GM12874 (cell line): ENCODE measurements at regions not wholly inside any gene's neighbourhood (a gene's known extent, or its start where the extent isn't known, plus 50 kb on each side); places are given as distances from the start of the nearest gene placed in this dataset.

ENCODE experiments used
- TF ChIP-seq, protein P1 (sequence below): IDR thresholded peaks from 2 replicates; pipeline ENCODE4 v1.5.1; 2011; ENCODE audit warnings: low read depth, mild to moderate bottlenecking, control low read depth, low read length, moderate library complexity; ENCODE audit not compliant: insufficient read depth

DNA sequence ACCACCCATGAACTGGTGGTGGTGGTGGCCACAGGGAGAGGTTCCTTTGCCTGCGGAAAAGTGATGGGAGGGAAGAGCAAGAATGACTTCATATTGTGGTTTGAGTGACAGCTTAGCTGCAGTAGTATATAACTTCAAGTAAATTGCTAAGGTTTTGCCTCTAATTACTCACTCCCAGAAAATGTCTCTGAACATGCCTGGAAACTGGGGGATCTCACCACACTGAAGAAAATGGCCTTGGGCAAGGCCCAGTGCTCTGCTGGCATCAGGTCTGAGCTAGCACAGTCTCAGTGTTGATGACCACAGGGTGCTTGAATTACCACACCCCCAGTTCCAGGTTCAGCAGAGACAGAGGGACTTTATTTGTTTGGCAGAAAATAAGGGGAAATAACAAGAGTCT, 2085.4 kb downstream of the ARAP2 start:
- TF ChIP-seq, protein P1, sequence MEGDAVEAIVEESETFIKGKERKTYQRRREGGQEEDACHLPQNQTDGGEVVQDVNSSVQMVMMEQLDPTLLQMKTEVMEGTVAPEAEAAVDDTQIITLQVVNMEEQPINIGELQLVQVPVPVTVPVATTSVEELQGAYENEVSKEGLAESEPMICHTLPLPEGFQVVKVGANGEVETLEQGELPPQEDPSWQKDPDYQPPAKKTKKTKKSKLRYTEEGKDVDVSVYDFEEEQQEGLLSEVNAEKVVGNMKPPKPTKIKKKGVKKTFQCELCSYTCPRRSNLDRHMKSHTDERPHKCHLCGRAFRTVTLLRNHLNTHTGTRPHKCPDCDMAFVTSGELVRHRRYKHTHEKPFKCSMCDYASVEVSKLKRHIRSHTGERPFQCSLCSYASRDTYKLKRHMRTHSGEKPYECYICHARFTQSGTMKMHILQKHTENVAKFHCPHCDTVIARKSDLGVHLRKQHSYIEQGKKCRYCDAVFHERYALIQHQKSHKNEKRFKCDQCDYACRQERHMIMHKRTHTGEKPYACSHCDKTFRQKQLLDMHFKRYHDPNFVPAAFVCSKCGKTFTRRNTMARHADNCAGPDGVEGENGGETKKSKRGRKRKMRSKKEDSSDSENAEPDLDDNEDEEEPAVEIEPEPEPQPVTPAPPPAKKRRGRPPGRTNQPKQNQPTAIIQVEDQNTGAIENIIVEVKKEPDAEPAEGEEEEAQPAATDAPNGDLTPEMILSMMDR: no peak

DNA sequence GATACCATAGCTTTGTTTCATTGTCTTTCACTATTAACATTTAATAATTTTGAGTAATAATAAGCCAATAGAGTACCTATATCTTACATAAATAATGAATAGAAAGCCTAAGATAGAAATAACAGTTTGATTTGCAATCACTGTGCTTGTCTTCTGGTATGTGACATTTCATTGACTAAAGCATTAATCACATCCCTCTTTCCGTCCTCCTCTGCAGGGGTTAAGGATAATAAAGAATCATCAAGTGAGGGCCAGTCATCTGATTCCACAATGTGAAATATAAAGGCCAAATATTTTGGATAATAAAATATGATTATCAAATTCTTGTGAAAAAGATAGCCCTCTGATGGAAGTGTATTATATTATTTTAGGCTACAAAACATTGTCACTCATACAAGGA, 2073.4 kb downstream of the ARAP2 start:
- TF ChIP-seq, protein P1: no peak

DNA sequence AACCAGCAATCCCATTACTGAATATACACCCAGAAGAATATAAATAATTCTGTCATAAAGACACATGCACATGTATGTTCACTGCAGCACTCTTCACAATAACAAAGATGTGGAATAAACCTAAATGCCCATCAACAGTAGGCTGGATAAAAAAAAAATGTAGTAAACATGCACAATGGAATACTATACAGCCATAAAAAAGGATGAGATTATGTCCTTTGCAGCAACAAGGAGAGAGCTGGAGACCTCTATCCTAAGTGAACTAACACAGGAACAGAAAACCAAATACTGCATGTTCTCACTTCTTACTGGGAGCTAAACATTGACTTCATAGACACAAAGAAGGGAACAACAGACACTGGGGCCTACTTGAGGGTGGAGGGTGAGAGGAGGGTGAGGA, 2067.7 kb downstream of the ARAP2 start:
- TF ChIP-seq, protein P1: no peak

DNA sequence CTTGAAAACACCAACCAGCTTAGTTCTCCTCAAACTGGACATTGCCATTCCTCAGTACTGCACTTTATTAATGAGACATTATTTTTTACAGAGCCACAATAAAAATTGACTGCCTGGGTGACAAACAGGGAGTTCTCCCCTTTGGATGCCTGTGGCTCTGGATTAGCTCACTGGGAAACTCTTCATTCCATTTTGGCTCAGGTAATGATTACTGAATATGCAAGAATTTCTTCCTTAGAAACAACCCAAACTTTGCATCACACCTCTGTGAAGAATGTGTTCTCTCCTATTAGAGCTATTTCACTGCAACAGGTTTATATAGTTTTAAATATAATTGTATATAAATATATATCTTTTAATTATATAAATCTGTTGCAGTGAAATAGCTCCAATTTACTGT, 2065.8 kb downstream of the ARAP2 start:
- TF ChIP-seq, protein P1: no peak

DNA sequence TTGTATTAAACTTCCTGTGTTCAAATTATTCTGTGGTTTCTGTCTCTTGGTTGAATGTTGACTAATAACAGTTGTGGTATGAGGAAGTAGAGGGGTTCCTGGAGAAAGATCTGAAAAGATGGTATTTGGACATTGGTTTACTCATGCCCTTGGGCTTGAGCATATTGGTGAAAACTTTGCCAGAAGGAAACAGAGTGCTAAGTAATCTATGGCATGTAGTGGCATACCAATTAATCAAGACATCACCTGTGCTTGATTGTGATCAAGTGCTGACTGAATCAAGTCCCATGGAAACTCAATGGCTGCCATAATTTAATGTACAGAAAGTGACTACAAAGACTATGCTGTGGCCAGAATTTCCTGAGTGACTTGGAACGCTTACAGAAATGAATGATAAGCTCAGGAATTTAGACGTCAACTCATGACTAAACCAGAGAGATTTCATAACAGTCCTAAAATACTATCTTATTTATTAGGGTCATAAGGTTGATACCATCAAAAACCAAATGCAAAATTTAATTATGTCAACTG, 2062.9 kb downstream of the ARAP2 start:
- TF ChIP-seq, protein P1: no peak

DNA sequence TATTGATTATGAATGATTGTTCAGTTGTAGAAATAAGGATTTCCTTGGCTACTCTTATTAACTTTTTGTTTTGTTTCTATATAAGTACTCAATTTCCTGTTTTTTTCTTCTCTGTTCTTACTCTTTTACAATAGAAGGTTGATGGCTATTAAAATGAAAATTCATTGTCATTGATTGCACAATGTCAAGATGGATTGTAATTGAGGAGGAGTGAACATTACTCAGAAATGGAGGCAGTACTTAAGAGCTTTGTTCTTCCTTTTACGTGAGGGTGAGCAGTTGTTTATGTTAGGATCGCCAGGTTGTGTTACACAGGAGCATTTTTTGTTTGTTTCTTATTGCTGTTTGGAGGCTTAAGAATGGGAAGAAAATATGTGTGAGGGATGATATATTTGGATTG, 2062.4 kb downstream of the ARAP2 start:
- TF ChIP-seq, protein P1: no peak

DNA sequence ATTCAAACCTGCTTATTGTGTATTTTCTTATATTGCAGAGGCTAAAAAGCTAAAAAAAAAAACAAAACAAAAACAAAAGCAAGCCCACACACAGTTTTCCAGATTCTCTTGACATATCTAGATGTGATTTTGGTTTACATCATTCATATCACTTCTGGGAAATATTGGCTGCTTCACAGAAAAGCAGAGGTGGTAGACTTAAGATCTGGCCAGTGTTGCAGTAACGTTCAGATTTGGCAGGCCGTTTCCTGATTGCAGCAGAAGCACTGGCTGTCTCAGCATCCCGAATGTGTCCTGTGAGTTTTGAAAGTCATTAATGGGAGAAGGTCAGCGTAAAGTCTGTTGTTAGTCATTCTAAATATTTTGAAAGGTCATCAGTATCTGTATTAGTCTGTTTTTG, 2062.0 kb downstream of the ARAP2 start:
- TF ChIP-seq, protein P1: no peak
